HepG2 (cell line): ENCODE measurements at regions not wholly inside any gene's neighbourhood (a gene's known extent, or its start where the extent isn't known, plus 50 kb on each side); places are given as distances from the start of the nearest gene placed in this dataset.
"Not testable (repeated sequence)": the region's sequence is repeated elsewhere in the genome, so short reads cannot be mapped to it uniquely, and the experiment has no call there.

ENCODE experiments used
- SMC3 ChIP-seq: IDR thresholded peaks from 2 replicates; pipeline ENCODE4 v1.6.1; 2011; ENCODE audit warnings: low read length, improper control_type of control experiment
- TF ChIP-seq, protein P1 (sequence below): sonication (generic); formaldehyde crosslinking; IDR thresholded peaks from 2 replicates; pipeline ENCODE4 v1.5.0; 2020; ENCODE audit warnings: mild to moderate bottlenecking, missing genetic modification reagents, moderate library complexity

DNA sequence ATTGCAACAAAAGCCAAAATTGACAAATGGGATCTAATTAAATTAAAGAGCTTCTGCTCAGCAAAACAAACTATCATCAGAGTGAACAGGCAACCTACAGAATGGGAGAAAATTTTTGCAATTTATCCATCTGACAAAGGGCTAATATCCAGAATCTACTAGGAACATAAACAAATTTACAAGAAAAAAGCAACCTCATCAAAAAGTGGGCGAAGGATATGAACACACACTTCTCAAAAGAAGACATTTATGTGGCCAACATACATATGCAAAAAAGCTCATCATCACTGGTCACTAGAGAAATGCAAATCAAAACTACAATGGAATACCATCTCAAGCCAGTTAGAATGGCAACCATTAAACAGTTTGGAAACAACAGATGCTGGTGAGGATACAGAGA is 858.1 kb upstream of the FOXG1 start:
- TF ChIP-seq, protein P1, sequence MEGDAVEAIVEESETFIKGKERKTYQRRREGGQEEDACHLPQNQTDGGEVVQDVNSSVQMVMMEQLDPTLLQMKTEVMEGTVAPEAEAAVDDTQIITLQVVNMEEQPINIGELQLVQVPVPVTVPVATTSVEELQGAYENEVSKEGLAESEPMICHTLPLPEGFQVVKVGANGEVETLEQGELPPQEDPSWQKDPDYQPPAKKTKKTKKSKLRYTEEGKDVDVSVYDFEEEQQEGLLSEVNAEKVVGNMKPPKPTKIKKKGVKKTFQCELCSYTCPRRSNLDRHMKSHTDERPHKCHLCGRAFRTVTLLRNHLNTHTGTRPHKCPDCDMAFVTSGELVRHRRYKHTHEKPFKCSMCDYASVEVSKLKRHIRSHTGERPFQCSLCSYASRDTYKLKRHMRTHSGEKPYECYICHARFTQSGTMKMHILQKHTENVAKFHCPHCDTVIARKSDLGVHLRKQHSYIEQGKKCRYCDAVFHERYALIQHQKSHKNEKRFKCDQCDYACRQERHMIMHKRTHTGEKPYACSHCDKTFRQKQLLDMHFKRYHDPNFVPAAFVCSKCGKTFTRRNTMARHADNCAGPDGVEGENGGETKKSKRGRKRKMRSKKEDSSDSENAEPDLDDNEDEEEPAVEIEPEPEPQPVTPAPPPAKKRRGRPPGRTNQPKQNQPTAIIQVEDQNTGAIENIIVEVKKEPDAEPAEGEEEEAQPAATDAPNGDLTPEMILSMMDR (CRISPR knock-in tag): not testable (repeated sequence)
- not testable (repeated sequence) for TF ChIP-seq SMC3
